H9 (cell line): ENCODE measurements at regions not wholly inside any gene's neighbourhood (a gene's known extent, or its start where the extent isn't known, plus 50 kb on each side); places are given as distances from the start of the nearest gene placed in this dataset.

ENCODE experiments used
- DNase-seq: peaks from one replicate; pipeline ENCODE4 v3.0.0-alpha.2; 2017
- H2AFZ ChIP-seq: one replicate; pipeline ENCODE4 v1.6.1; 2013; ENCODE audit warnings: mild to moderate bottlenecking, low read length, control low read depth, moderate library complexity
- H2AK5ac ChIP-seq: 2 replicates; pipeline ENCODE4 v1.6.1; 2013; ENCODE audit warnings: low read length, control low read depth, mixed read lengths; ENCODE audit not compliant: insufficient read length
- H2BK120ac ChIP-seq: one replicate; pipeline ENCODE4 v1.6.1; 2013; ENCODE audit warnings: low read depth, mild to moderate bottlenecking, low read length, control low read depth, inconsistent platforms; ENCODE audit not compliant: poor library complexity, severe bottlenecking
- H2BK12ac ChIP-seq: 2 replicates; pipeline ENCODE4 v1.6.1; 2013; ENCODE audit warnings: low read length, control low read depth, mixed read lengths, low read depth; ENCODE audit not compliant: insufficient read length
- H2BK15ac ChIP-seq: 2 replicates; pipeline ENCODE4 v1.6.1; 2013; ENCODE audit warnings: low read depth, low read length, control low read depth
- H2BK20ac ChIP-seq: one replicate; pipeline ENCODE4 v1.6.1; 2013; ENCODE audit warnings: low read depth, mild to moderate bottlenecking, low read length, control low read depth, inconsistent platforms; ENCODE audit not compliant: poor library complexity, severe bottlenecking
- H2BK5ac ChIP-seq: 2 replicates; pipeline ENCODE4 v1.6.1; 2013; ENCODE audit warnings: low read length, control low read depth, mixed read lengths; ENCODE audit not compliant: insufficient read length
- H3K14ac ChIP-seq: 2 replicates; pipeline ENCODE4 v1.6.1; 2013; ENCODE audit warnings: low read length, control low read depth; ENCODE audit not compliant: insufficient read depth
- H3K18ac ChIP-seq: 2 replicates; pipeline ENCODE4 v1.6.1; 2013; ENCODE audit warnings: low read depth, mild to moderate bottlenecking, mixed read lengths, low read length, control low read depth; ENCODE audit not compliant: insufficient read length
- H3K23ac ChIP-seq: 2 replicates; pipeline ENCODE4 v1.6.1; 2013; ENCODE audit warnings: low read length, control low read depth, mixed read lengths, low read depth; ENCODE audit not compliant: insufficient read length
- H3K23me2 ChIP-seq: 2 replicates; pipeline ENCODE4 v1.6.1; 2013; ENCODE audit warnings: low read depth, mild to moderate bottlenecking, mixed read lengths, low read length, control low read depth; ENCODE audit not compliant: insufficient read length, poor library complexity, severe bottlenecking
- H3K27ac ChIP-seq: 2 replicates; pipeline ENCODE4 v1.5.1; 2013; ENCODE audit warnings: low read length, control low read depth, mixed read lengths, low read depth; ENCODE audit not compliant: insufficient read length
- H3K27me3 ChIP-seq: 2 replicates; pipeline ENCODE4 v1.6.1; 2013; ENCODE audit warnings: low read length, control low read depth, inconsistent platforms; ENCODE audit not compliant: insufficient read depth
- H3K4ac ChIP-seq: 2 replicates; pipeline ENCODE4 v1.6.1; 2013; ENCODE audit warnings: low read depth, mild to moderate bottlenecking, control low read depth, inconsistent platforms, low read length, moderate library complexity
- H3K4me1 ChIP-seq: 2 replicates; pipeline ENCODE4 v1.6.1; 2013; ENCODE audit warnings: low read length, control low read depth, inconsistent platforms; ENCODE audit not compliant: insufficient read depth
- H3K4me2 ChIP-seq: 2 replicates; pipeline ENCODE4 v1.6.1; 2013; ENCODE audit warnings: low read length, control low read depth, mixed read lengths; ENCODE audit not compliant: insufficient read length, insufficient read depth
- H3K56ac ChIP-seq: 2 replicates; pipeline ENCODE4 v1.6.1; 2013; ENCODE audit warnings: low read depth, mild to moderate bottlenecking, mixed read lengths, low read length, control low read depth; ENCODE audit not compliant: insufficient read length
- H3K79me1 ChIP-seq: 2 replicates; pipeline ENCODE4 v1.6.1; 2013; ENCODE audit warnings: low read depth, mild to moderate bottlenecking, moderate library complexity, low read length, control low read depth, inconsistent platforms; ENCODE audit not compliant: insufficient read depth, poor library complexity, severe bottlenecking
- H3K79me2 ChIP-seq: 2 replicates; pipeline ENCODE4 v1.6.1; 2013; ENCODE audit warnings: low read length, control low read depth, inconsistent platforms; ENCODE audit not compliant: insufficient read depth
- H3K9ac ChIP-seq: 2 replicates; pipeline ENCODE4 v1.6.1; 2013; ENCODE audit warnings: low read length, control low read depth, mixed read lengths; ENCODE audit not compliant: insufficient read length; ENCODE audit errors: extremely low read depth
- H3K9me3 ChIP-seq: one replicate; pipeline ENCODE4 v1.6.1; 2013; ENCODE audit warnings: low read depth, low read length, inconsistent platforms; ENCODE audit not compliant: control insufficient read depth
- H3T11ph ChIP-seq: one replicate; pipeline ENCODE4 v1.6.1; 2013; ENCODE audit warnings: mild to moderate bottlenecking, low read length, control low read depth, inconsistent platforms
- H4K20me1 ChIP-seq: one replicate; pipeline ENCODE4 v1.6.1; 2013; ENCODE audit not compliant: control insufficient read depth, insufficient read length, insufficient read depth
- H4K5ac ChIP-seq: 2 replicates; pipeline ENCODE4 v1.6.1; 2013; ENCODE audit warnings: low read depth, mild to moderate bottlenecking, mixed read lengths, low read length, control low read depth; ENCODE audit not compliant: insufficient read length
- H4K8ac ChIP-seq: replicated peaks from 2 replicates; pipeline ENCODE4 v1.6.1; 2013; ENCODE audit warnings: low read length, control low read depth, mixed read lengths, low read depth; ENCODE audit not compliant: insufficient read length
- H4K91ac ChIP-seq: 2 replicates; pipeline ENCODE4 v1.6.1; 2013; ENCODE audit warnings: low read depth, mild to moderate bottlenecking, moderate library complexity, mixed read lengths, low read length, control low read depth; ENCODE audit not compliant: insufficient read length
- H3K27ac Mint-ChIP-seq, 3 experiments: 2 replicates in 2 of 3; 3 replicates in 1 of 3; pipeline ENCODE4 v1.8.0; 2020 to 2021; ENCODE audit warnings: mixed read lengths in 3 of 3, mild to moderate bottlenecking in 1 of 3, moderate library complexity in 1 of 3
- H3K27me3 Mint-ChIP-seq: 2 replicates; pipeline ENCODE4 v1.8.0; 2021; ENCODE audit warnings: low read depth, mild to moderate bottlenecking, moderate library complexity, mixed read lengths
- H3K36me3 Mint-ChIP-seq, 3 experiments: 2 replicates in 2 of 3; 3 replicates in 1 of 3; pipeline ENCODE4 v1.8.0; 2020 to 2021; ENCODE audit warnings: low read depth in 3 of 3, mixed read lengths in 3 of 3; ENCODE audit not compliant: insufficient read depth in 1 of 3
- H3K4me1 Mint-ChIP-seq, 2 experiments: 2 replicates each; pipeline ENCODE4 v1.8.0; 2020; ENCODE audit warnings: mixed read lengths in 2 of 2
- H3K4me3 Mint-ChIP-seq, 2 experiments: 2 replicates in 1 of 2; 3 replicates in 1 of 2; pipeline ENCODE4 v1.8.0; 2020 to 2021; ENCODE audit warnings: mild to moderate bottlenecking in 2 of 2, mixed read lengths in 2 of 2, moderate library complexity in 1 of 2
- H3K9me3 Mint-ChIP-seq, 2 experiments: 2 replicates in 1 of 2; 3 replicates in 1 of 2; pipeline ENCODE4 v1.8.0; 2020; ENCODE audit warnings: mild to moderate bottlenecking in 2 of 2, mixed read lengths in 2 of 2, moderate library complexity in 1 of 2
- CTCF ChIP-seq: fragments of 200-600 bp; sonication (generic); conservative IDR thresholded peaks from 3 replicates; pipeline ENCODE4 v1.8.0; 2021; ENCODE audit warnings: antibody characterized with exemption, mild to moderate bottlenecking
- WGBS: extraction: QIAGEN DNeasy Blood & Tissue Kit; methylation state at CpG from one replicate; pipeline ENCODE4 v1.1.7; 2013; ENCODE audit warnings: missing lambda C conversion rate, low lambda C conversion rate, mixed read lengths; ENCODE audit not compliant: insufficient read length; ENCODE audit errors: extremely low coverage; 5-methylcytosine and 5-hydroxymethylcytosine counted together

DNA sequence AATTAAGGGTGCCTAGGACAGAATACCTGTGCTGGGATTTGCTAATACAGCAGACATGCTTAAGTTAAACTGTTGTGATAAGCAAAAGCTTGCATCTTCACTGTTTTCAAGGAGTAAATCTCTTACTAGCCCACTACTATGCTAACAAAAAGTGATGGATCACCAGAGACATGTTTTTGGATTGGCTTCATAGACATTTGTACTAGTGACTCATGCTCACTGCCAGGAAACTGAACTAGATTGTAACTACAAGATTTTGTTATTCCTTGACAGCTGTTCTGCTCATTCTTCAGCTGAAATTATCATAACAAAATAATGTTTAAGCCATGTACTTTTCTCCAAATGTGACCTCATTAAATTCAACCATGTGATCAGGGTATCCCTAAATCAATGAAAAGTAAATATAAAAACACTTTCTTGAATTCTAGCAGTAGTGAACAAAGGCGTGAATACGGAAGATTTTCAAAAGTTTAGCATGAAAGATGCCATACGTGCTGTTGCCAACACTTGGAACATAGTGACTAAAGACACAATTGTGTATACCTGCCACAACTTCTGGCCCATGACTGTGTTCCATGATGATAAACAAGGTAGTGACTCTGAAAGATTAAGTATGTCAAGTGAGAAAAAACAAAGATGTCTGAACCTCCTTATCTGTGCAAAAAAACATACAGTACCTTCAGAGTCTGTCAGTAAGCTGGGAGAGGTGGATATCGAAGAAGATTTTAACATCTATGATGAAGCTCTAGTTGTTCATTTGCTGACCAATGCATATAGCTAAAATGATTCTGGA lies 154.0 kb downstream of the BTC start:
- Histone ChIP-seq H2BK12ac (no peak overlapping the region), H4K91ac (no peak overlapping the region), H3K23ac (no peak overlapping the region), H2BK20ac (no peak overlapping the region), H2BK5ac (no peak overlapping the region), H3K27me3 (no peaks in the 10 kb centered on the region), H3K79me1 (no peaks in the 10 kb centered on the region), H3K9ac (no peak overlapping the region), H3K23me2 (no peaks in the 10 kb centered on the region), H3K56ac (no peak overlapping the region), H2BK120ac (no peak overlapping the region), H3K18ac (no peak overlapping the region), H3K4me2 (no peak overlapping the region), H3K4ac (no peak overlapping the region), H3T11ph (no peak overlapping the region), H3K27ac (no peak overlapping the region), H4K8ac (no peak overlapping the region), H2BK15ac (no peak overlapping the region), H3K9me3 (no peaks in the 10 kb centered on the region), H2AK5ac (no peak overlapping the region), H3K14ac (no peak overlapping the region), H4K20me1 (no peaks in the 10 kb centered on the region), H3K79me2 (no peaks in the 10 kb centered on the region), H2AFZ (no peak overlapping the region), H4K5ac (no peak overlapping the region), H3K4me1 (no peaks in the 10 kb centered on the region)
- TF ChIP-seq CTCF: no peak
- no peak for DNase-seq
- Mint-ChIP-seq H3K9me3 (peaks cover 3% of the 10 kb centered on the region in 2 experiments; a peak in 2 of 5 replicates), H3K36me3 (peaks cover 0 to 4% (median 2%) of the 10 kb centered on the region in 3 experiments; a peak in 3 of 7 replicates), H3K4me1 (no peaks in the 10 kb centered on the region), H3K27me3 (no peaks in the 10 kb centered on the region), H3K27ac (no peak overlapping the region), H3K4me3 (no peak overlapping the region)
- WGBS: no CpG with 5 or more reads among the region's 4 CpGs
